ENCODE measurements at regions not wholly inside any gene's neighbourhood (a gene's known extent, or its start where the extent isn't known, plus 50 kb on each side); places are given as distances from the start of the nearest gene placed in this dataset.

- DNase-seq: no peak
These were observed 465.1 kb upstream of the FAT1 start for GRCh38 chr4:187188741-187189140.

DNA sequence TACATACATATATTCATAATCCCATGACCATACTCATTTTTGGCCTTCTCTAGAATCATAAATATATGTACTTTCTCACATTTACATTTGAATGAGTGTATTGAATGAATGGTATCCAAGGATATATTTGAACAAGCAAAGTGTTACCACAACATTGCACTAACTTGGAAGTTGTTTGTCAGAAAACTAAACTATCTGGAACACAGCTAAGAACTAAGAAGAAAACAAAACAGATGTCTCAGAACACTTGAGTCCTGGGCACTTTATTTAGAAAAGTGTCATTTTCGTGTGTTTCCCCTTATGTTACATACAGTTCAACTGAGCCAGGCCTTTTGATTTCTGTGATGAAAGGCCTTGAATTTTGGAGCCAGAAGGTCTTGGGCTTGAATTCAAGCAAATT is 466.7 kb upstream of the FAT1 start:
- no peak for DNase-seq

DNA sequence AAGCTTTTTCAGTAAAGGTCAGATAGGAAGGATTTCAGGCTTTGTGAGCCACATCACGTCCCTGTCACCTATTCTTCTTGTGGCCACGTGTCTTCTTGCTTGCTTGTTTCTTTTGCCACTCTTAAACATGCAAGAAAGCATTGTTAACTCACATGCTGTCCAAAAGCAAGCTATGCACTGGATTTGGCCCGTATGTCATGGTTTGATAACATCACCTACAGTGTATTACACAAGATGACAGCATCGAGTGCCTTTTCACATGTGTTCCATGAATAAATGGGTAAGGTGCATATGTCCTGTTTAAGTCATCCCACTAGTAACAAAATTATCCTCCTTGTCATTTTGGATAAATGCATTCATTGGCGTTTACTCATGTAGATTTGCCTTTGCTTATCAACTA is 468.0 kb upstream of the FAT1 start:
- no peak for DNase-seq

DNA sequence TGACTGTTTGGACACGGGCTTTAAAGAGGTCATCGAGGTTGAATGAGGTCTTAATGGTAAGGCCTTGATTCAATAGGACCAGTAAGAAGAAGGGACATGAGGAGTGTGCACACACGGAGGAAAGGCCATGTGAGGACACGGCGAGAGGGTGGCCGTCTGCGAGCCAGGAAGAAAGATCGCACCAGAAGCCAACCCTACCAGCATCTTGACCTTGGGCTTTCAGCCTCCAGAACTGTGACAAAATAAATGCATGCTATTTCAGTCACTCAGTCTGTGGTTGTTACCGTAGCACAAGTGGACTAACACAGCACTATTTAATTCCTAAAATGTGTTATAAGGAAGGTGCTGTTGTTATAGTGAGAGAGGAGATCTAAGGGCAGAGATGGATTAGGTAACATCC is 468.6 kb upstream of the FAT1 start:
- DNase-seq: no peak

GRCh38 chr4:187193141-187193540 is 469.5 kb upstream of the FAT1 start:
- DNase-seq: no peak

GRCh38 chr4:187204389-187204918 is 480.8 kb upstream of the FAT1 start:
- peak; percentile 56 for DNase-seq

- DNase-seq: no peak
These were observed 484.3 kb upstream of the FAT1 start for GRCh38 chr4:187207931-187208330.

DNA sequence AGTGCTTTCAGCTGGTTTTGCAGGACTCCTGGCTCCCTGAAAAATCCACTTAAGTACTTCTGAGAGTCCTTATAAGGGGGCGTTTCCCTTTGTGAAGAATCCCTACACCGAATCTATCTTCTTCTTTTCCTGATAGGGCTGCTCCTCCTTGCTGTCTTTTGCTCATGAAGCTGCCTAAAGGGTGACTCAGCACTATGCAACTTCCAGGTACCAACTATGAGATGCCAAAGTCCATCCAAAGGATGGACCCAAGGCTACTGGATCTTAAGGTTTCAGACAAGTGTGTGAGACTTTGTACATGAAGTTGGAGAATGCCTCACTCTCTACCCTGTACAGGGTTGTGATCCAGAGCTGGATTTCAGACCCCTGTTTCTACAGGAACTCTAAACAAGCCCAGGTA is 485.0 kb upstream of the FAT1 start:
- DNase-seq: no peak

DNA sequence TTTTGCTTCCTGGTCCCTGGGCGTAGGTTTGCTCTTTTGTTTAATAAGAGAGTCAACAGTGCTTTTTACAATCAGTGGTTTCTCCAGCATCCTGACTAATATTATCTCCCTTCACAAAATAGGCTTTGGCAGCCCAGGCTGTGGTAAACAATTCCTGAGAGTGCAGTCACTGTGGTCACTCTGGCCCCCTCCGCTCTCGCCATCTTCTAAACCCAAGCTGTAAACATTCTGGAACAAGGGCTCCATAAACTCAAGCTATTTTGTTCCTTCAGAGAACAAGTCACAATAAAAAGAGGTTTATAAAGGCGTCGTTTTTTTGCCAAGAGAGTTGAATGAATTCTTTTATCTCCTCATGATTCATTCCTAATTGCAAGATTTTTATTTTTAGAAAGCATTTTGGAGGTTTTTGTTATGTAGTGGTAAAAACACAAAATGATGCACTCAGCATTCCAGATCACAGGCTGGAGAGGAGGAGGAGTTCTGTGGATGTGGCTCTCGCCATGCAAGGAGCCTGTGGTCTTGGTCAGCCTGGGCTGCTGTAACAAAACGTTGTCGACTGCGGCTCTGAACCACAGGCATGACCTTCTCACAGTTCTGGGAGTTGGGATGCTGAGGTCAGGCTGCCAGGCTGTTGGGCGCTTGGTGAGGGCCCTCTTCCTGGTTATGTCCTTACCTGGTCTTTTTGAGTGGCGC is 486.4 kb upstream of the FAT1 start:
- DNase-seq: peak; percentile 66

- no peak for DNase-seq
These were observed 488.9 kb upstream of the FAT1 start for GRCh38 chr4:187212446-187213080.

GRCh38 chr4:187215438-187215837 is 491.8 kb upstream of the FAT1 start:
- no peak for DNase-seq

DNA sequence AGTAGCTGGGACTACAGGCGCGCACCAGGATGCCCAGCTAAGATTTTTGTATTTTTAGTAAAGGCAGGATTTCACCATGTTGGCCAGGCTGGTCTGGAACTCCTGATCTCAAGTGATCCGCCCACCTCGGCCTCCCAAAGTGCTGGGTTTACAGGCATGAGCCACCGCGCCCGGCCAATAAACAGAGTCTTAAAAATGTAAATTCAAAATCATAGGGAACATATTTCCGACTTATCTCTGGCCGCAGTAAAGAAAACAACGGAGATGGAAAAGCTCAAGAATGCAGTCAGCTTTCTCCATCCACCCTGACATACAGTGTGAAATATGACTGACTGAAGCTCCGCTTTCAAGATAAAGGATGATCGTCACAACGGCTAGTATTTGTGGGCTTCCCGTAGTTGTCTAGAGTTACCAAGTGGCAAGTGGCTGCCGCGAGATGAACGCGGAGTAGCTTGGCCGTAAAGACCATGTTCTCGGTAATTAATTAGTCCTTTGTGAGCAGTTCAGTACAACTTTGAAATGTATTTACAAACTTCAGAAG is 495.1 kb upstream of the FAT1 start:
- no peak for DNase-seq

DNA sequence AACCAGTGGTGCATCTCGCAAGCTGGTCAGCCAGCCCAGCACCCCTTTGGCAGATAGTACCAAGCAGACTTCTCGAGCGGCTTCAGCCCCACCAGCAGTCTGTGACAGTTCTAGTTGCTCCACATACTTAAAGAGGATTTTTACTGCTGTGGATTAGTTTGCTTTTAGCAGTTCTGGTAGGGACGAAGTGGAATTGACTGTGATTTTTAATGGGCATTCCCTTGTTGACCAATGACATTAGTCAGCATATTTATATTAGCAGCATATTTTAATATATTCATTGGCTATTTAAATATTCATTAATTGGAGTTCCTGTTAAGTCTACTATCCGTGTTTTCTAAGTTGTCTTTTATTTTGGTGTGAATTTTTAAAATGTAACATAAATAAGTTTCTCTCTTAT is 500.9 kb upstream of the FAT1 start:
- no peak for DNase-seq

GRCh38 chr4:187227907-187228704 is 504.4 kb upstream of the FAT1 start:
- peak; percentile 25 for DNase-seq

- DNase-seq: no peak
These were observed 508.5 kb upstream of the FAT1 start for GRCh38 chr4:187232196-187232595.

DNA sequence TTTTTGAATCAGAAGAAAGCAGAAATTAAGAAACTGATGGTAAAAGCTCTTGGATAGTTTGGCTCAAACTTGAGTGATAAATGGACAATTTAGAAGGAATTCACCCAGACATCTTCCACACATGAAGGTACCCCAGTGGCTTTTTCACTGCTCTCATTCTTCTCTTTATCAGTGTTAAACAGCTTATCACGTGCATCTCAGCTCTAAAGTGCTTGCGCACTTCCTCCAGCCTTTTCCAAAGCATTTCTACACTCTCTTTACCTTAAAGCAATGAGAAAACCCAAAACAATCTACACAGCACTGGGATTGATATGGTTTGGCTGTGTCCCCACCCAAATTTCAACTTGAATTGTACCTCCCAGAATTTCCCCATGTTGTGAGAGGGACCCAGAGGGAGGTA is 509.1 kb upstream of the FAT1 start:
- no peak for DNase-seq

- DNase-seq: no peak
These were observed 512.0 kb upstream of the FAT1 start for GRCh38 chr4:187235456-187236170.

GRCh38 chr4:187236209-187236890 is 512.7 kb upstream of the FAT1 start:
- peak; percentile 82 for DNase-seq

DNA sequence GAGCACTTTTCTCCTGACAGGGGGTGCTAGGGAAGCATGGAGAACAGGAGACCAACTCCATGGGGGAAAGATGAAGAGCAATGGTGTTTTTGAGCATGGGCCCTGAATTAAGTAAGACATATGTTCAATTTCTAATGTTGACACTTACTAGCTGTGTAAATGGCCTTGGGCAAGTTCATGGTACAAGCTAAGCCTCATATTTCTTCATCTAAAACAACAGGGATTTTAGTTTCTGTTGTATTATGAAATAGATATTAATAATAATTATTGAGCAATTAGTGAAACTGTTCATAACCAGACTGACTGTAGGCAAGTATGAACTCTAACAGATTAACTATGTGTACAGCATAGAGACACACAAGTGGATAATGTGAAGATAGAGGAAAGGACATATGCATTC is 515.0 kb upstream of the FAT1 start:
- no peak for DNase-seq

- DNase-seq: peak; percentile 51
These were observed 528.2 kb upstream of the FAT1 start for GRCh38 chr4:187251896-187252295.

DNA sequence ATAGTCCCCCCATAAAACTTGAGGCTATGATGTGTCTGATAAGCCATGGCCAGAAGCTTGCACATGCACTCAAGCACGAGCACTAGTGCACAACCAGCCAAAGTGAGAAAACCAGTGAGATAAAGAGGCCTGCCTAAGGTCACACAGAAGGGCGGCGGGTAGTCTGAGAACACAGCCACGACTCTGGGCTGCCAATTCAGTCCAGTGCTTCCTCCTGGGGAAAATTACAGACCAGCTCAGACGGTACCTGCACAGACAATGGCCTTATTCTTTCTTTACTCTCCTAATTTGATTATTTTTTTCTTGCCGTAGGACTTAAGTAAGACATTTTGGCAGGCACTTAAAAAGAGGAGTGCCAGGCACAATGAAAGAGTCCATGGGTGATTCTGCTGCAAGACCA is 533.2 kb upstream of the FAT1 start:
- DNase-seq: no peak
